Large intestine (tissue), 3 donors: ENCODE measurements at regions not wholly inside any gene's neighbourhood (a gene's known extent, or its start where the extent isn't known, plus 50 kb on each side); places are given as distances from the start of the nearest gene placed in this dataset.

ENCODE experiments used
- DNase-seq, 2 donors: peaks; one replicate each; pipeline versions ENCODE4 v3.0.0 to v3.0.0-alpha.2; 2013
- H3K27ac ChIP-seq: one replicate; pipeline ENCODE4 v1.5.1; 2013; ENCODE audit warnings: low read length
- H3K27me3 ChIP-seq: 2 replicates; pipeline ENCODE4 v1.6.1; 2013; ENCODE audit warnings: low read length; ENCODE audit not compliant: control insufficient read depth, insufficient read depth
- H3K36me3 ChIP-seq: 2 replicates; pipeline ENCODE4 v1.6.1; 2013; ENCODE audit warnings: low read length; ENCODE audit not compliant: control insufficient read depth, insufficient read depth
- H3K4me1 ChIP-seq: one replicate; pipeline ENCODE4 v1.6.1; 2013; ENCODE audit warnings: low read length; ENCODE audit not compliant: control insufficient read depth, insufficient read depth
- H3K4me3 ChIP-seq: one replicate; pipeline ENCODE4 v1.5.1; 2013; ENCODE audit warnings: low read length
- H3K9me3 ChIP-seq: one replicate; pipeline ENCODE4 v1.6.1; 2013; ENCODE audit warnings: mild to moderate bottlenecking, low read depth, low read length, moderate library complexity; ENCODE audit not compliant: control insufficient read depth
- WGBS: methylation state at CpG from one replicate; pipeline ENCODE4 v1.1.5; 2013; ENCODE audit warnings: low lambda C conversion rate; ENCODE audit not compliant: insufficient coverage; 5-methylcytosine and 5-hydroxymethylcytosine counted together

DNA sequence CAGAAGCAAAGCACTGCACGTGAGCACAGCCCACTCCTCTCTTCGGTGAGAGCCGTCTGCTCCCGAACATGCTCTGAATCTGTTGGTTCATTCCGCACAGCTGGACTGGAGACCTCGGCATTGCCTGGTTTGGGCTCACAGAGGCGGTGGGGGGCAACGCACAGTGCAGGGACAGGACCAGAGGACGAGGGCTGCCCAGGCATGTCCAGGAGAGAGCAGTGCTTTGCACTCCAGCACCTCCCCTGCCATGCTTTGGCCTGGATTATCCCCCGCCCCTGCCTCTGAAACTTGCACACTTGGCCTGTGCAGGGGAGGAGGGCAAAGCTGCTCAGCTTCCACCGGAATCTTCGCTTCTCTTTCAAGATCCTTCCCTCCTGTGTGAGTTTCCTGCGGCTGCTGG, 536.5 kb downstream of the BRD1 start:
- Histone ChIP-seq H3K9me3 (peaks cover 2% of the 10 kb centered on the region), H3K36me3 (no peaks in the 10 kb centered on the region), H3K27me3 (no peaks in the 10 kb centered on the region), H3K27ac (no peak overlapping the region), H3K4me3 (no peak overlapping the region), H3K4me1 (no peaks in the 10 kb centered on the region)
- DNase-seq, result no peak
- WGBS, result no CpG with 5 or more reads among the region's 13 CpGs

DNA sequence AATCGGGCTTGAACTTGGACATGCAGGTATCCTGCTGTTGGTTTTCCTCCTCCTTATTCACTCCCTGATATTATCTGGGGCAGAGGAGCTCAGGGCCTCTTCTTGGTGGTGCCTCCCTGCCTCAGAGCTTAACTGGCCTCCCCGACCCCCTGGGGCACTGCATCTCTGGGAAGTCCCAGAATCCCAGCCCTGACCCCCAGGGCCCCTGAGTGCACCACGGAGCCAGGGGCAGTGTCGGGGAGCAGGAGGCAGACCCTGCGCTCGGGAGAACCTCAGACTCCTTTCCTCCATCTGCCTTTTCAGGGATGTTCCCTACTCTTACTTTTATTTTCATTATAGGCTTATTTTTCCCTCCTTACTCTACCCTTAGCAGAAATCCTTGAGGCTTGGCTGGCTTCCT, 537.0 kb downstream of the BRD1 start:
- Histone ChIP-seq H3K4me3 (no peak overlapping the region), H3K36me3 (no peaks in the 10 kb centered on the region), H3K4me1 (no peaks in the 10 kb centered on the region), H3K27me3 (no peaks in the 10 kb centered on the region), H3K9me3 (no peaks in the 10 kb centered on the region), H3K27ac (no peak overlapping the region)
- no peak for DNase-seq
- WGBS, result no CpG with 5 or more reads among the region's 6 CpGs

DNA sequence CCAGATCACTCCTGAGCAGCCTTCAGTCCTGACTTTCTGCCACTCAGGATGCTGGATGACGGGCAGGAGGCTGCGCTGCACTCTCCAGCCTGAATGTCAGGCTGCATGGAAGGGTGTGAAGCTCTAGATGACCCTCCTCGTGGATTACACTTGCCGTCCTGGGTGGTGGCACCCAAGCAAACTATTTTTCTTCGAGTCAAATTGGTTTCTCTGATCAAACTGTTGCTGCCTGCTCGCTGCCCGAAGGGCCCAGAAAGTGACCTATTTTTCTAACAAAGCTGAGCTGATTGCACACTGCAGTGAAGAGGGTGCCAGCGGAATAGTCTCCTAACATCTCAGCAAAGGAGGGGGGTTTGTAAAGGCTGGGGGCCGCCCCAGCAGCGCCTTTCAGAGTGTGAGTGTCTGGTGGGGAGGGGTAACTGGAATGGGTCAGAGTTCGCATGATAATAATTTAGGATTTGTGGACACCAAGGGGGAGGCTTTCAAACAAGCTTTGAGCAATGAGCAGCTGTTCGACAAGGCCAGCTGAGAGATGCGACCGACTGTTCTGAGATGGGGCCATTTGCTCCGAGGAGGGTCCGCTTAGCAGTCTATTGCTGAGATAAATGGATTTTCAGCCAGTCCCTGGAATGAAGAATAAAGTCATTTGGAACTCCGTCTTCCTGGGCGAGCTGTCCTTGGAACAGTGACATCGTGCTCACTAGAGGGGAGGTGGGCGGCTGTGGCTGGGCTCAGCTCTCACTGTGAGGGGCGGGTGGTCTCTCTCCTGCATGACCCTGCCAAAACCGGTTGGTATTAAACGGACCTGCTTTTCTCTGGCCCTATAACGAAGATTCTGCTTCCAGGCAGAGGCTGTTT, 537.6 kb downstream of the BRD1 start:
- Histone ChIP-seq H3K36me3 (no peaks in the 10 kb centered on the region), H3K4me3 (no peak overlapping the region), H3K27me3 (no peaks in the 10 kb centered on the region), H3K9me3 (no peaks in the 10 kb centered on the region), H3K4me1 (no peaks in the 10 kb centered on the region), H3K27ac (no peak overlapping the region)
- DNase-seq, result no peak
- 58% methylated on average over 3 of the region's 24 CpGs for WGBS

DNA sequence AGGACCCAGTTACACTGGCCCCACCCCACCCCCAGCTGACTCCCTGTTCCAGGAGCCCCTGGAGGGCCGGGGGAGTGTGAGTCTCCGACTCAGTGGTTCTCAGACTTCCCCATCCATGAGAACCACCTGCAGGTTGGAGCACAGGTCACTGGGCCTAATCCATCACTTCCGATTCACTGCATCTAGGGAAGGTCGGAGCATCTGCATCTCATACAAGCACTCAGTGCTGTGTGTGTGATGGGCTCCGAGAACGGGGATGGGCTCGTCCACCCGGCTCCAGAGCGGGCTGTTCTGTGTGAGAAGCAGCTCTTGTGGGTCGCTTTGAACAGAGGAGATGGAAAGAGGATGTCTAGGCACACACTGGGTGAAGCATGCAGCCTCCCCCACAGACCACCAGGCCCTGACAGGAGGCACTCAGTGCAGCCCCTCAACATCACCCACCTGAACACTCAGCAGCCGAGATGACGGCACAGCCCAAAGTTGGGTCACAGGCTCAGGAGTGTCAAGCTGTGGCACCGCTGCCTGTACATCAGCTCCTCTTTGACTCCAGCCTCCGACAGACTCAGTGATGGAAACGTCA, 541.4 kb downstream of the BRD1 start:
- Histone ChIP-seq H3K4me1 (no peaks in the 10 kb centered on the region), H3K27ac (no peak overlapping the region), H3K36me3 (no peaks in the 10 kb centered on the region), H3K4me3 (no peak overlapping the region), H3K9me3 (no peaks in the 10 kb centered on the region), H3K27me3 (no peaks in the 10 kb centered on the region)
- WGBS, result no CpG with 5 or more reads among the region's 15 CpGs
- DNase-seq, result no peak

DNA sequence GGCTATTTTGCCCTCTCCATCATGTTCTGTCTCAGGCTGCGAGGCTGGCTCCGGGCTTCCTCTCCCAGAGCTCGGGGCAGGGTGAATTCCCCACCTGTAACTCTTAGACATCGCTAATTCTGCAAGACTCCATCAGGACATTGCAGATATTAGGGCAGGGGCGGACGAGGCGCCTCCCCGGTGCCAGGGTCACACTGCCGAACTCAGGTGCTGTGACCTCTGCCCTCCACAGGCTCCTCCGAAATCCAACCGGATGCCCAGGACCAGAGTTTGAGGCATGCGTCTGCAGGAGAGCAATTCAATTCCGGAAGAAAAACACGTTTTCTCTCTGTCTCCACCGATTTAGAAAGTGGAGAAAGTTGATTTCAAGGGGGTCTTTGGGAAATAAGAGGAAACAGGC, 542.7 kb downstream of the BRD1 start:
- H3K36me3 ChIP-seq, result no peaks in the 10 kb centered on the region
- no peaks in the 10 kb centered on the region for H3K4me1 ChIP-seq
- H3K4me3 ChIP-seq, result no peak overlapping the region
- no peak overlapping the region for H3K27ac ChIP-seq
- H3K9me3 ChIP-seq, result no peaks in the 10 kb centered on the region
- no peak for DNase-seq
- WGBS, result 100% methylated on average over 1 of the region's 15 CpGs
- no peaks in the 10 kb centered on the region for H3K27me3 ChIP-seq

DNA sequence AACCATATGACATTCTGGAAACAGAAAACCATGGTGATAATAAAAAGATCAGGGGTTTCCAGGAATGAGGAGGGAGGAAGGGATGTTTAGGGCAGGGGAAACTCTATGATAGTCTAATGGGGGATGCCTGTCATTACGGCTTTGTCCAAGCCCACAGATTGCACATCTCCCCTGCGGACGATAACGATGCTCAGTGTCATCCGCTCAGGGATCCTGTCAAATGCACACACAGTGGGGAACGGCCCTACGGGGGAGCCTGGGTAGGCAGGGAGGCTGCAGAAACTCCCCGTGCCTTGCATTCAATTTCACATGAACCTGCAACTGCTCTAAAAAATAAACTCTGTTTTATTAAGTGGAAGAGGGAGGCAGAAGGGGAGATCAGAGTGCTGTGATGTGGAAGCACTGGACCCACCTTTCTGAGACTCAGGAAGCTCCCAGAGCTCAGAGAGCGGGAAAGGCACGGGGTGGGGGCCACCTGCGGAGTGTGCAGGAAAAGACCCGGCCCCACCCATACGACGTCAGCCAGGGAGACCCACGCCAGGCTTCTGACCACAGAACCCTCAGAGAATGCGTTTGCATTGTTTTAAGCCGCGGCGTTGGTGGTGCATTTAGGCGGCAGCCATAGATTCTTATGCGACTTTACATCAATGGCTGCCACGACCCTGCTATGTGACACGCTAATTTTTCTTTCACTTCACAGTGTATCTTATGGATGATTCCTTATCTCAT, 543.5 kb downstream of the BRD1 start:
- no peaks in the 10 kb centered on the region for H3K4me1 ChIP-seq
- H3K4me3 ChIP-seq, result no peak overlapping the region
- WGBS, result 85% methylated on average over 4 of the region's 23 CpGs
- H3K27ac ChIP-seq, result no peak overlapping the region
- no peaks in the 10 kb centered on the region for H3K9me3 ChIP-seq
- H3K27me3 ChIP-seq, result no peaks in the 10 kb centered on the region
- DNase-seq, result no peak
- no peaks in the 10 kb centered on the region for H3K36me3 ChIP-seq

DNA sequence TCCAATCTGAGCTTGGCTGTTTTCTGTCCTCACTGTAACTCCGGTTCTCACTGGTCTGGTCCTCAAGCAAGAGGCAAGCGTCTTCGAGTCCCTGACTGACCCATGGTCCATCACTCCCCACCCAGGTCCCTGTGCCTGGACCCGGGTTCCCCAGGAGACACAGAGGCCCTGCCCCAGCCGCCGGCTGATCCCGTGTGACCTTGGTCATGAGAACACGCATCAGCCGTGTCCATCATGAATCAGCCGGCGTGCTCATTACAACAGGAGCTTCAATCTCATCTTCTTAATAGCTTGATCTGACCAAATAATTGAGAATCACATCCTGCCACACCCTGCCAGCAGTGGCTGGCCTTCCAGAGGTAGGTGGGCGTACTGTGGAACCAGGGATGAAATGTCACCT, 545.1 kb downstream of the BRD1 start:
- H3K4me3 ChIP-seq, result no peak overlapping the region
- H3K27ac ChIP-seq, result no peak overlapping the region
- H3K36me3 ChIP-seq, result no peaks in the 10 kb centered on the region
- no peaks in the 10 kb centered on the region for H3K4me1 ChIP-seq
- DNase-seq, result no peak
- no peaks in the 10 kb centered on the region for H3K9me3 ChIP-seq
- WGBS, result no CpG with 5 or more reads among the region's 12 CpGs
- no peaks in the 10 kb centered on the region for H3K27me3 ChIP-seq

DNA sequence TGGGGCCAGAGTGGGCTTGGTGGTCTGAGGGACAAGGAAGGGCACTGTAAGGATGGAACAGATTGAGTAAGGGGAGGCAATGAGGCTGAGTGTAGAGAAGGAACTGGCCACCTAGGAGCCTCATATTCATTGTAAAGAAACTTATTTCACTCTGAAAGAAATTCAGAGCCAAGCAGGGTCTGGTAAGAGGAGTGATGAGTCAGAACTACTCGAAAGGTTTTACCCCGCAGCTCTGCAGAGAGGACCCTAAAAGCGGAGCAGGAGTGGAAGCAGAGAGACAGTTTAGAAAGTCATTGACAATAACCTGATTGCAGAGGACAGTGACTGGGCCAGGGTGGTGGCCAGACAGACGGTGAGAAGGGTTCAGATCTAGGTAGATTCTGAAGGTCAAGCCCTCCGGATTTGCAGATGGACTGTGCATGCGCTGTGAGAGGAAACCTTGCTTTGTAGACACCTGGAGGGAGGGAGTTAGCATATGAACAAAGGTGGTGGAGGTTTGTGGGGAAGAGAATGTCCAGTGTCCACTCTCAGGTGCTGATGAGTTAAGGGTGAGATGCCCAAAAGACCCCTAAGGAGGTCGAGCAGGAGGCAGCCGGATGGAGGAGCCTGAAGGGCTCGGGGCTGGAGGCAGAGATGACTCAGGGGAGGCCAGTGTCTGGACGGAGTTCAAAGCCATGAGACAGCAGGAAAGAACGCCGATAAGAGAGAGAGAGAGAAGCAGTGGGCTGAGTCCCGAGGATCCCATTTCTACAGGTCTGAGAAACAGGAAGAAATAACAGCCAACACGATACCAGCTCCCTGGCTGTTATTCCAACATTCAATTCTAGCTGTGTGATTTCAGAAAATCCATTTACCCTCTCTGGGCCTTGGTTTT, 546.0 kb downstream of the BRD1 start:
- H3K36me3 ChIP-seq, result no peaks in the 10 kb centered on the region
- no peak overlapping the region for H3K4me3 ChIP-seq
- no peak overlapping the region for H3K27ac ChIP-seq
- H3K27me3 ChIP-seq, result no peaks in the 10 kb centered on the region
- no peak for DNase-seq
- no peaks in the 10 kb centered on the region for H3K9me3 ChIP-seq
- WGBS, result 83% methylated on average over 2 of the region's 14 CpGs
- H3K4me1 ChIP-seq, result no peaks in the 10 kb centered on the region

DNA sequence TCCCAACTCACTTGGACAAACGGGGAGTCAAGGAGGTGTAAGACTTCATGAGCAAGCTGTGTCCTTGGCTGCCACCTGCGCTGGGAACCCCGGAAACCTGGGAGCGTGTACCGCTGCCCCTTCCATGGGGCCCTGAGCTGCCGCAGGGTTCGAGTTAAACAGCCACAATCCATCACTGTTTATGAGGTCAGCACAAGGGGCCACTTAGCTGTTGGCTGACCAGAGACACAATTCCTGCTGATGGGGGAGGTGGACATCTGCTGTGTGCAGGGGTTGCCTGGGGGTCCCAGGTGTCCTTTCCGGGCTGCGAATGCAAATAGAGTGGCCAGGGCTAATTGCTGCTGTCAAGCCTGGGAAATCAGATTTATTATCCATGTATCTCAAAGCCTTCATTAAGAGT, 549.3 kb downstream of the BRD1 start:
- H3K27ac ChIP-seq, result no peak overlapping the region
- H3K36me3 ChIP-seq, result no peaks in the 10 kb centered on the region
- H3K4me3 ChIP-seq, result no peak overlapping the region
- no peak for DNase-seq
- 33% methylated on average over 2 of the region's 9 CpGs for WGBS
- no peaks in the 10 kb centered on the region for H3K4me1 ChIP-seq
- H3K27me3 ChIP-seq, result no peaks in the 10 kb centered on the region
- no peaks in the 10 kb centered on the region for H3K9me3 ChIP-seq

DNA sequence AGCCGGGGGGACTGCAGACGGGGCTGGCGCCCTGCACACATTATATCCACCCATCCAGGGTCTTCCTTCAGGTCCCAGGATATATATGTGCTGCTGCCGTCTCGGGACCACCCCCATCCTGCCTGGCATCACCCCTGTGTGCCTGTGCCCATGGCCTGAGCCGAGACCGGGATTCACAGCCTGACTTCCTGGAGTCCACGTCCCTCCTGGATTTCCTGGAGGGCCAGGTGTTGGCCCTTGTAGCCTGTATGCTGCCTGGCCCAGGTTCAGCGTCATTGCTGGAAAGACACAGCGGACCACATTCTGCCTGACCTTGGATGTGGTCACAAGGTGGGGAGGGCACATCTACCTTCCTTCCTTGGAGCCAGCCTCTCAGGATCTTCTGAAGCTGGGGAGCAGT, 551.1 kb downstream of the BRD1 start:
- DNase-seq, result no peak
- Histone ChIP-seq H3K9me3 (no peaks in the 10 kb centered on the region), H3K27ac (no peak overlapping the region), H3K4me3 (no peak overlapping the region), H3K27me3 (no peaks in the 10 kb centered on the region), H3K4me1 (no peaks in the 10 kb centered on the region), H3K36me3 (no peaks in the 10 kb centered on the region)
- WGBS, result no CpG with 5 or more reads among the region's 10 CpGs
